Thyroid gland (tissue), 4 donors: ENCODE measurements at regions not wholly inside any gene's neighbourhood (a gene's known extent, or its start where the extent isn't known, plus 50 kb on each side); places are given as distances from the start of the nearest gene placed in this dataset.

Source experiments
- DNase-seq, 2 donors: peaks; one replicate each; pipeline ENCODE4 v3.0.0-alpha.2; 2019
- H3K27ac ChIP-seq, 3 donors: fragments of 200-600 bp; sonication (generic); 1 replicate in 2 of 3; 2 replicates in 1 of 3; pipeline ENCODE4 v1.5.1; 2016 to 2019; ENCODE audit warnings: mild to moderate bottlenecking in 1 of 3, moderate library complexity in 1 of 3
- H3K27me3 ChIP-seq: fragments of 200-600 bp; sonication (generic); one replicate; pipeline ENCODE4 v1.5.1; 2019
- H3K36me3 ChIP-seq, 2 donors: fragments of 200-600 bp; sonication (generic); one replicate each; pipeline ENCODE4 v1.5.1; 2016 to 2019
- H3K4me1 ChIP-seq, 2 donors: fragments of 200-600 bp; sonication (generic); one replicate each; pipeline ENCODE4 v1.5.1; 2017 to 2019
- H3K4me3 ChIP-seq, 3 donors: fragments of 200-600 bp; sonication (generic); replicated peaks in 1 of 3; 1 replicate in 2 of 3; 2 replicates in 1 of 3; pipeline ENCODE4 v1.5.1; 2016; ENCODE audit warnings: mild to moderate bottlenecking in 1 of 3
- H3K9me3 ChIP-seq: fragments of 200-600 bp; sonication (generic); one replicate; pipeline ENCODE4 v1.5.1; 2017
- CTCF ChIP-seq, 6 experiments: fragments of 200-600 bp in 3 of 6; fragments of 450-650 bp in 3 of 6; sonication (generic) in 3 of 6; IDR thresholded peaks; one replicate each; pipeline ENCODE4 v1.5.1; 2016 to 2019; ENCODE audit warnings: antibody characterized with exemption in 6 of 6, mild to moderate bottlenecking in 2 of 6, inconsistent platforms in 1 of 6, moderate library complexity in 1 of 6
- POLR2A ChIP-seq, 2 donors: fragments of 450-650 bp; IDR thresholded peaks; one replicate each; pipeline ENCODE4 v1.6.1; 2017; ENCODE audit warnings: antibody characterized with exemption in 2 of 2, mild to moderate bottlenecking in 2 of 2, moderate library complexity in 1 of 2
- WGBS, 2 donors: methylation state at CpG; one replicate each; pipeline ENCODE4 v1.1.5; 2017; 5-methylcytosine and 5-hydroxymethylcytosine counted together
- intact Hi-C: fragments of 100-400 bp; cut with DNase I; formaldehyde crosslinking; loops from one replicate; pipeline ENCODE4 v1.15.1; 2023

- 71 to 80% methylated on average over 3 of the region's 3 CpGs for WGBS, 2 donors
- no peaks in the 10 kb centered on the region for H3K36me3 ChIP-seq
- no peak overlapping the region for H3K27ac ChIP-seq
- TF ChIP-seq POLR2A (IDR thresholded peaks at IDR 0.05), result no peak
- TF ChIP-seq CTCF (IDR thresholded peaks at IDR 0.05), result no peak
- no peaks in the 10 kb centered on the region for H3K9me3 ChIP-seq
- no peaks in the 10 kb centered on the region for H3K4me1 ChIP-seq
- intact Hi-C loops, result no loop called here
- no peak for DNase-seq
- no peak overlapping the region for H3K4me3 ChIP-seq
- H3K27me3 ChIP-seq, result no peaks in the 10 kb centered on the region
These were observed 76.1 kb upstream of the CPO start for GRCh38 chr2:206863196-206863595.

GRCh38 chr2:206863716-206864115 lies 75.6 kb upstream of the CPO start:
- Histone ChIP-seq H3K4me1 (no peaks in the 10 kb centered on the region), H3K4me3 (no peak overlapping the region), H3K27me3 (no peaks in the 10 kb centered on the region), H3K27ac (no peak overlapping the region), H3K9me3 (no peaks in the 10 kb centered on the region), H3K36me3 (no peaks in the 10 kb centered on the region)
- DNase-seq, result no peak
- TF ChIP-seq CTCF (IDR thresholded peaks at IDR 0.05), result no peak
- WGBS, 2 donors, result 56 to 70% methylated on average over 4 of the region's 4 CpGs
- intact Hi-C loops, result no loop called here

GRCh38 chr2:206867006-206867405 lies 72.3 kb upstream of the CPO start:
- DNase-seq, result no peak
- 79 to 83% methylated on average over 3 of the region's 3 CpGs for WGBS, 2 donors
- Histone ChIP-seq H3K27ac (no peak overlapping the region), H3K4me3 (no peak overlapping the region), H3K9me3 (no peaks in the 10 kb centered on the region), H3K27me3 (no peaks in the 10 kb centered on the region), H3K36me3 (no peaks in the 10 kb centered on the region), H3K4me1 (no peaks in the 10 kb centered on the region)
- no peak for TF ChIP-seq POLR2A (IDR thresholded peaks at IDR 0.05)
- no peak for TF ChIP-seq CTCF (IDR thresholded peaks at IDR 0.05)
- intact Hi-C loops, result no loop called here

GRCh38 chr2:206869824-206870495 lies 69.4 kb upstream of the CPO start:
- no peak for DNase-seq
- intact Hi-C loops, result no loop called here
- H3K27me3 ChIP-seq, result no peaks in the 10 kb centered on the region
- H3K4me1 ChIP-seq, result no peaks in the 10 kb centered on the region
- WGBS, 2 donors, result 84 to 91% methylated on average over 3 of the region's 3 CpGs
- H3K36me3 ChIP-seq, result no peaks in the 10 kb centered on the region
- no peaks in the 10 kb centered on the region for H3K9me3 ChIP-seq
- H3K27ac ChIP-seq, result no peak overlapping the region
- H3K4me3 ChIP-seq, result no peak overlapping the region
- TF ChIP-seq POLR2A (IDR thresholded peaks at IDR 0.05) (no peak), CTCF (IDR thresholded peaks at IDR 0.05) (no peak)

GRCh38 chr2:206873423-206873822 lies 65.9 kb upstream of the CPO start:
- H3K9me3 ChIP-seq, result no peaks in the 10 kb centered on the region
- intact Hi-C loops, result no loop called here
- TF ChIP-seq POLR2A (IDR thresholded peaks at IDR 0.05), result no peak
- no peak for TF ChIP-seq CTCF (IDR thresholded peaks at IDR 0.05)
- H3K27me3 ChIP-seq, result no peaks in the 10 kb centered on the region
- no peak overlapping the region for H3K4me3 ChIP-seq
- DNase-seq, result no peak
- WGBS, 2 donors, result 54 to 60% methylated on average over 2 of the region's 2 CpGs
- no peaks in the 10 kb centered on the region for H3K4me1 ChIP-seq
- H3K27ac ChIP-seq, result no peak overlapping the region
- H3K36me3 ChIP-seq, result no peaks in the 10 kb centered on the region
